SK-MEL-5 (cell line): ENCODE measurements at regions not wholly inside any gene's neighbourhood (a gene's known extent, or its start where the extent isn't known, plus 50 kb on each side); places are given as distances from the start of the nearest gene placed in this dataset.

Experiments used
- DNase-seq: peaks from one replicate; pipeline ENCODE4 v3.0.0-alpha.2; 2016; ENCODE audit warnings: low read depth, low spot score
- in situ Hi-C: cut with HindIII; loops from 2 replicates; pipeline ENCODE4 v1.10.0; 2016; ENCODE audit warnings: low sequenced_read_pairs, high pct_unique_total_duplicates, low pct_unique_long_range_greater_than_20kb

DNA sequence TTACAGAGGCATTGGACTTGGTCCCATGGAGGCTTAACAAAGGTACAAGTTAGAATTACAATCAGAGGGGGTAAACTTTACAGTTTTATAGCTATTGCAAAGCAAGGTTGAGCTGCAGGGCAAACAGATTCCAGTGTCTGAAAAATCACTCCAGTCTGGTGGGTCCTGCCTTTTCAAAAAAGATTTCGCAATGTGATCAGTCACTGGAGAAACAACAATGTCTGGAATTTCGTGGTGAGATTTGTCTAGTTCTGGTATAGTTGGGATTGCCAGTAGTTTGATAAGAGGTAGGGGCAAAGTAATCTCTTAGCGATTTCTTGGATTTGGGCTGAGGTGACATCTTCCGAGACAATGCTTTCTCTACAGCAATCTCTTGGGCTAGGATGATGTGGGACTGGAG lies 1198.2 kb upstream of the PCDH9 start:
- in situ Hi-C loops = no loop called here
- no peak for DNase-seq

DNA sequence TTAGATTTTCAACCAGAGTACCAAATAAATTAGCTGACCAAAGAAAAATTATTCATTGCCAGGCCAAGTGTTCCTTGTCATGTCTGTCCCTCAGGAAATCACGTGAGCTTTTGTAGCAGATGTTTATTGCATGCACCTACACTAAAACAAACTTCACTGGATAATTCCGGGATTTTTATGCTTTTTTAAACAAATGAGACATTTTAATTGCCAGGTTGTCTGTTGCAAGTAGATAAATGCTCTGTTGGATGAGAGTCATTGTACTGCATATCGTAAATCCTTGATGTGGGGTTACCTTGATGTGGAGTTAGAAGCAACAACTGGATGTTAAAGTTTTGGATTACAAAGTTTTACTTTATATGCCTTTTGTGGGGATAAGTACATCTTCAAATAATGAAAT lies 1187.7 kb upstream of the PCDH9 start:
- no peak for DNase-seq
- in situ Hi-C loops = no loop called here

DNA sequence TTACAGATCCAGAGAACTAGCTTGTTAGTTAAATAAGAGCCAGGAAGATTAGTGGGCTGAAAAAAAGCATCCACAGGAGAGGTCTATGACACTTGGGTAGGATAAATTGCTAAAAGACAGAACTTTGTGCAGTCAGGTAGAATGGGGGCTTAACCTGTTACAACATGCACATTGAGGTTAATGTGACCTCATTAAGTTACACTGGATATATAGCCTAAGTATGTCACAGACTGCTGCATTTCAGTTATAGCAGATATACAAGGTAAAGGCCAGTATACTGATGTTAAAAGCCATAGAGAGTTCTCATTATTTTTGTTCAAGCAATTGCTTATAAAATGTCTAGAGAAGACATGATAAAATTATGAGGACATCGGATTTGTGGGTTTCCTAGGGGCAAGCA lies 1179.9 kb upstream of the PCDH9 start:
- in situ Hi-C loops = no loop called here
- DNase-seq = no peak

DNA sequence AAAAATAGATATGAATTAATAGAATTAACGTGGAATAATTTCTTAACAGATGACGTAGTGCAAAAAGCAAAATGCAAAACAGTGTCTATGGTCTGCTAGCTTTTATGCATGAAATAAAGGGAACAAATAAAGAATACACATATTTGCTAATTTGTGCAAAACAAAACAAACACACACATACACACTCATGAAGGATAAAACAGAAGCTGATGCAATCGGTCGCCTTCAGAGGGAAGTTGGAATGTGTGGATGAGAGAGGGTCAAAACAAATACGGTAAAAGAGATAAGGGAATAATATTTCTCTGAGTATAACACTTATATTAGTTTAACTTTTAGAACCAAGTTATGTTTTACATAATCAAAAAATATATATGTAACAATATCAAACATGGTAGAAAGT lies 1160.9 kb upstream of the PCDH9 start:
- in situ Hi-C loops = no loop called here
- DNase-seq = no peak

DNA sequence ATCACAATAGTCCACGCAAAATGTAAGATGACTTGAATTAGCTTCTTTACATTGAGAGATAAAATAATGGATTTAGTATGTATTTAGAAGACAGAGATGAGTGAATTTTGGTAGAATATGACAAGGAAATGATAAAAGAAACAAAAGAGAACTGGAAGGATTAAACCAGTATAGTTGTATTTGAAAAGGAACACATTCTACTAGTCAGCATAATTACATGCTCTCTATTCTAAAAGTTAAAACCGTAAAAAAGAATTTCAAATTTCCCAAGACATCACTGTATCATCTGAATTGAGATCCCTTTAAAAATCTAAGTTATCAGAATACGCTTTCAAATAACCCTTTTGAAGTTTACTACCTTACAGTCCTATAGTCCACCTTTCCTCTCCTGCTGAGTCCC lies 1156.7 kb upstream of the PCDH9 start:
- in situ Hi-C loops = no loop called here
- DNase-seq = no peak

DNA sequence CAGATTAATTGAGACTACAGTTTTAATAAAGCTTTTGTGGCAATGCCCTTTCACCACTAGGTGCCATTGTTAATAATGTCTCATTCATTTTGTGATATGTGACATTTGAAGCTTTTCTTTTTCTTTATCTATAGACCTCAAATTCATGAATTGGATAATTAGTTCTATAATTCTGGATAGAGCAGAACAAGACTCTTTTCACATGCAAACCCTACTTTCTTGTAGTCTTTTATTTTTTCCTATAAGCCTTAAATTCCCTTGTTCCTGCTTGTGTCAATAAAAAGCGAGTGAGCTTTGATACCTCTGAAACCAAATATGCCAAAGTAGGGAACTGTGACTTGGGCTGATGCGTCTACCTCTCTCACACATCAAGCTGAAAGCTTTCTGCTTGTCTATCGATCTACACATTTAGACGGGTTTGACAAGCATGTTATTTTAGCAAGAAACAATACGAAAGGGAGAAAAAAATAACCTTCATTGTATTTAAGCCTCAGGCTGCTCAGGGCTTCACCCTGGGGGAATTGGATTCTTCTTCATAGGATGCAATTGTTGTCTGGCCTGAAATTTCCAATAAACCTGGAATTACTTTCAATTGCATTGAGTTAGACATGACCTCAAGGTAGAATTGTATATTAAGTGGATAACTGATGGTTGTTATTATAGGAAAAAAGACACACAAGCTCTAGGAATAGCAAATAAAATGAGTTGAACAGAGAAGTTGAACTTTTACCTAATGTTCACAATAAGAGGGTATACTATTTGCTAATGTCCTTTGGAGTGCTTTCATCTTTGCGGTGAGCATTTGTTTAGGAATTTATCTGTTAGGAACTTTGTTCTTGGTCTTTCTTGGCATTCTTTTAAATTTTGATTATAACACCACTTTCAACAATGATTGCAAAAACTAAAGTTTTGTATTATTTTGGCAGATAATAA lies 1150.2 kb upstream of the PCDH9 start:
- in situ Hi-C loops = no loop called here
- no peak for DNase-seq

DNA sequence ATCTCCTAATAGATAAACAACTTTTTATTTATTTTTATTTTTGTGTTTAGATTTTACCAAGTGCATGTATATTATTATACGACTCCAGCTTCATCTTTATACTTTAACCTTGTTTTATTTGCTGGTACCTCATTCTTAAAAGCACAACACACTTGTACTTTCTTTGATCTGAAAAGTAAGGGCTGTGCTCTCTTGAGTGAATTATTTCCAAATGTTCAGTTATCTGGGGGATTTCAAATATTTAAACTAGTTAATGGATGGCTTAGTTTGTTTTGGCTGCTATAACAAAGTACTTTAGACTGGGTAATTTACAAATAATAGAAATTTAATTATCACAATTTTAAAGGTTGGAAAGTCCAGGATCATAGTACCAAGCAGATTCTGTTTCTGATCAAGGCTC lies 1148.2 kb upstream of the PCDH9 start:
- in situ Hi-C loops = no loop called here
- DNase-seq = no peak

DNA sequence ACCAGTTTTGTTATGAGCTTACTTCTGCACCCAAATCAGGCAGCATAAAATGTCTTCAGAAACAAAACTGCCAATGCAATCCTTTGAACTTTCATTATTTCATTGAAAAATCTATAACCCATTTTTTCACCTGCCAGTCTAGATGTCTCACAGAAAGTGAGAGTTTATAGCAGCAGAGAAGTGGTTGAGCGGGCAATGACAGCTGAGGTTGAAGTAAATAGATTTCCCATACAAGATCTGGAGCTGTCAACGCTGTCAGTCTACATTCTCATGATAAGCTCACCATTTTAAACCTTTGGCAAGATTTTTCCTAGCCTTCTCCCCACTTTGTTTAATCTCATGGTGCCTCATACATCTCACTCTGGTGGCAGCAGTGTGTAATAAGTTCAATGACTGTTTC lies 1144.9 kb upstream of the PCDH9 start:
- in situ Hi-C loops = no loop called here
- no peak for DNase-seq

DNA sequence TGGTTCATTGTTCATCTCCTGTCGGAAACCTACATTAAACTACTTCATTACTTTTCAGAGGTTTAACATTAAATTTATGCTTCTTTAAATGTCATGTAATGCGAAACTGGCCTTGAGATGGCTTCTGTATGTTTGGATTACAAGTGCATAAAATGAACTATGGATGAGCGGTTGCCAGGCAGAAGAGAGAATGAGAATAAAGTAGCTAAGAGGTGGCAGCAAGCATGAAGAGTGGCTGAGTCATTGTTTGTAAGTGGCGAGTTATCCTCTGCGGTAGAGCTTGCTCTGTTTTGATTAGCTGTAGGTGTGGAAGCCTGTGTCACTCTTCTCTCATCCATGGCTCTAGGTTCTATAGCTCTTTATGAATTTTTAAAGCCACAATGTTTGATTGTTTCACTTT lies 1139.6 kb upstream of the PCDH9 start:
- in situ Hi-C loops = no loop called here
- DNase-seq = peak; percentile 2

DNA sequence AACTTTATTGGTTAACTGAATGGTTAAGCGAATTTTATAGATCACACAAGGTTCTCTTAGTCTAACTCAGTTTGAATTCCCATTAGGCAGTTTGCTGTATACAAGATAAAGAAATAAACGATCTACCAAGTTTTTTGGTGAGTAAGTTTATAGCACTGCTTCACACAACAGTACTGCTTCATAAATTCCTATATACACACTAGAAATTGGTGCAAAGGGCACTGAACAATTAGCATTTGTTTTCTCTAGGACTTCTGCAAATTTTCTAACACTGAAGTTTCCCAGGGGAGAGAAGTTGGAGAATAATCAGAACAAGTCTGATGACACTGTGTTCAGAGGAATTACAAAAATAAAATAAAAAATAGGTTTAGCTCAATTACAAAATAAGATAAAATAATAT lies 1138.8 kb upstream of the PCDH9 start:
- in situ Hi-C loops = no loop called here
- DNase-seq = no peak

DNA sequence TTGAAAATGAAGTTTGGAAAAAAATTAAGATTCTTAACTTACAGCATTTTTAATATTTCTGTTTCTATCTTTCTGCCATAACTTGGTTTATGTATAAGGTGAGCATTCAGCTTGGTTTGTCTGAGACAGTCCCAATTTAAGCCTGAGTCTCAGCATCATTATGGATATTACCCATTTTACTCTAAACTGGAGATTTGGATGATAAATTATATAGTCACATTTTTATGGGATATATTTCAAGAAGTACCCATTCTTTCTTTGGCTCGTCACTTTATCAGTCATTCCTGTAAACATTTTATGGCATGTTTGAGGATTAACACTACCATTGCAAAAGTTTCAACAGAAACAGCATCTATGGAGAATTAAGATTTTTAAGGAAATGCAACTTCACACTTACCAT lies 1129.0 kb upstream of the PCDH9 start:
- in situ Hi-C loops = no loop called here
- no peak for DNase-seq

DNA sequence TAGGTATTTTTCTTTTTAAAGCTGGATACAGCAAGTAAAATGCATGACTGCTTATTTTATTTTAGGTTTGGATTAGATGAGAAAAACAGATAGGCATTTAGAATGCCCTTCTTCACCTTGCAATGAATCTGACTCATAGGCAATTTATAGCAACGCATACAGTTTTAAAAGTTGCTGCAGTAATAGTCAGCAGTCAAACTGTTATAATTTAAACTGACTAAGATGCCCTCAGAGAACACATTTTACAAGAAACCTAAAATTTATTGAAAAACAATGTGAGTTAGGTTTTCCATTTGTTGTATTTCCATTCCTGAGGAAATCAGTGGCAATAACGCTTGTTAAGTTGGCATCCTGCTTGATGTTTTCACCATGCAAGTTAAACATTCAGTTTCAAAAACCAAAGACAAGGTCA lies 1128.2 kb upstream of the PCDH9 start:
- DNase-seq = no peak
- in situ Hi-C loops = no loop called here

DNA sequence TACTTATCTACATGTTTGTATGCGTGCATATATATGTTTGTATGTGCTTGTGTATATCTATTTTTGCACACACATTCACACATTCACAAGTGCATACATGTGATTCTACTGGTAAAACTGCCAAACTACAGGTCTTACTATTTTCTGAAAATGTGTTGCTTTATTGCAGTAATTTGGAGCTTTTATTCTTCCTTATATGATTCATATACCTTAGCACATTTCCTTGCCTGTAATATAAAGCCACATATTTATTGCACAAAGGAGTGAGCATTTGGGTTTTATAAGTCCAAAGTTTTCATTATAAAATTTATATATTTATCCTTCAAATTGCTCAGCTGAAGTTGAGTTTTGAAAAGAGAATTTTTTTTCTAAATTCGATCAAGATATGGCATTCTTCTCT lies 1120.4 kb upstream of the PCDH9 start:
- in situ Hi-C loops = no loop called here

DNA sequence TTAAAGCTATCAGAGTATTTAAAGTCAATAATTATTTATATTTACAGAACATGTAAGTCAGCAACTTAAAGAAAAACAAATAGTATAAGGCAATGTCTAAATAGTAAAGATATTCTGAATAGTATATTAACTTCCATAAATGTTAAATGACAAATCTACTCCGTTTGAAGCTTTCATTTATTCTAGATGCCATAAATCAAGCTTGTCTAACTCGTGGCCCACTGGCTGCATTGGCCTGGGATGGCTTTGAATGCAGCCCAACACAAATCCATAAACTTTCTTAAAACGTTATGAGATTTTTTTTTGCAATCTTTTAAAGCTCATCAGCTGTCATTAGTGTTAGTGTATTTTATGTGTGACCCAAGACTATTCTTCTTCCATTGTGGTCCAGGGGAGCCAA lies 1117.1 kb upstream of the PCDH9 start:
- DNase-seq = no peak
- in situ Hi-C loops = no loop called here

More for the DNA sequence above, 1120.4 kb upstream of the PCDH9 start:
- no peak for DNase-seq

DNA sequence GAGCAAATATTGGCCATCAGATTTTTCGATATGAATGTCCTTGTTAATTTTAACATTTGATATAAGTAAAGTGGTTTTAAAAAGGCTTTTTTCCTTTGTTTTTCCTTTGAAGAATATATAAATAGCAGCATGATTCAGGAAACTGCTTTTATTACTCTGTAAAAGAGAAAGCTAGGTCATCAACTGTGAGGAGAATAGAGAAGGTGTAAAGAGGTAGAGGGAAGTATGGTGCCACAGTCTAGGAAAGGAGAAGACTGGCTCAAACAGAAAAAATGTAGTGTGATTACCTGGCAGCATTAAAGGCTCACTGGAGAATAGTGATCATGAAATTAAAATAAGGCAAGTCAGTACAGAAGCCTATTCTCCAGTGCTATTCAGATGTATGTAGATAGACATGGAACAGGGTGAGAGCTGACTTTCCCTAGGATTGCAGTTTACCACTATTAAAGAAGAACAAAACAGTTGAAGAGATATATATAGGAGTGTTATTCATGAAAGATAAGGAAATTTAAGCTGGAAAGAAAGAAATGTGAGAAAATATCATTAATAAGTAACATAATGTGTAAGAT lies 1115.9 kb upstream of the PCDH9 start:
- no peak for DNase-seq
- in situ Hi-C loops = no loop called here

DNA sequence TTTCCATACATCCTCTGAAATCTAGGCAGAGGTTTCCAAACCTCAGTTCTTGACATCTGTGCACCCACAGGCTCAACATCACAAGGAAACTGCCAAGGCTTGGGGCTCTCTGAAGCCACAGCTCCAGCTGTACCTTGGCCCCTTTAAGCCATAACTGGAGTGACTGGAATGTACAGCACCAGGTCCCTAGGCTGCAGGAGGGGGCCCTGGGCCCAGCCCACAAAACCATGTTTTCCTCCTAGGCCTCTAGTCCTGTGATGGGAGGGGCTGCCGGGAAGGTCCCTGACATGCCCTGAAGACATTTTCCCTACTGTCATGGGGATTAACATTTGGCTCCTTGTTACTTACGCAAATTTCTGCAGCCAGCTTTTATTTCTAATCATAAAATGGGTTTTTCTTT lies 1093.0 kb upstream of the PCDH9 start:
- in situ Hi-C loops = no loop called here

DNA sequence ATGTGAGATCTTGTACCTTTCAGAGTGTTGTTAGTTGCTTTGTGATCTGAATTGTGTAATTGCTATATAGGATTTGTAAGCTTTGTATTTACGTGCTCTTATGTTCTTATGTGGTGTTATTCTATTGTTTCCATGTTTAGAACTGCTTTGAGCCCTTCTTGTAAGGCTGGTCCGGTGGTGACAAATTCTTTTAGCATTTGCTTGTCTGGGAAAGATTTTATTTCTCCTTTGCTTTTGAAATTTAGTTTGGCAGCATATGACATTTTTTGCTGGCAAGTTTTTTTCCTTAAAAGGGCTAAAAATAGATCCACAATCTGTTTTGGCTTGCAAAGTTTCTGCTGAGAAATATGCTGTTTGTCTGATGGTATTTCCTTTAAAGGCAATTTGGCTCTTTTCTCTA lies 1089.2 kb upstream of the PCDH9 start:
- in situ Hi-C loops = no loop called here
- DNase-seq = no peak

More for the DNA sequence above, 1093.0 kb upstream of the PCDH9 start:
- no peak for DNase-seq

DNA sequence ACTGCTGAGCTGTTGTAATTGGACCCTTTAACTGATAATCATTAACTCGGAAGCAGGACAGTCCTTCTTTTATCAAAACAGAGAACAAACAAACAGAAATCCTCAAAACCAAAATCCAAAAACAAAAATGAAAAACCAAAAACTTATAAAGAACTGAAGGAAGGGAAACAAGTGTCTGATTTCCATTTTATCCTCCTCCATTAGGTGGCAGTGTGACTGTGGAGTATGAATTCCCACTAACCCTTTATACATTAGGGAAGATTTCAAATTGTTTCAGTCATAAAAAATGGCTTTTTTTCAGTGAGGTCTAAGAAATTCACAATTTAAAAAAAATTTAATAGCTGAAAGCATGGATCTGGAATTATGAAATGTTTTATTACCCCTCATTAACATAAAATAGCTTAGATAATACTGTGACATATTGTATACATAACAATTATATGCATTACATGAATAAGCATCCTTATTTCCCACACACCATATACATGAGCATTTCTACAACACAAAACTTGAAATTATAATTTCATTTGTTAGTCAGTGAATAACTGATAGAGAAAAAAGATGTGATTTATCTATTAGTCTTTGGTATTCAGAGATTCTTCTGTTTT lies 1074.3 kb upstream of the PCDH9 start:
- in situ Hi-C loops = no loop called here

DNA sequence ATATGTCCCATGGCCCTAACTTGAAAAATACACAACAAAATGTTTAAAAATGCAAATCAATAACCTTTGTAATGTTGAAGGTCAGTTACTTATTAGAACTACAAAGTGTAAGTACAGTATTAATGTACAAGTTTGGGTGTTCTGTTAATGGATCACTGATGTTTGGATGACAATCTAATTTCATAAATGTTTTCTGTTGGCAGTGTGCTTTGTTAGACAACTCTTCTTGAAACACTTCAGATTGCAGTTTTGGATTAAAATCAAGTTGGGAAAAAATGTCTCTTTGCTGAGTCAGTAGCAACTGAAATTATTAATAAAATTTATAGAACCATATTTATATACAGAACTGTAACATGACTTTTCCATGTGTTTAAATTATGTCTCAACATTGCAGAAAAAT lies 1063.5 kb upstream of the PCDH9 start:
- DNase-seq = no peak
- in situ Hi-C loops = no loop called here

More for the DNA sequence above, 1074.3 kb upstream of the PCDH9 start:
- peak; percentile 61 for DNase-seq
